ENCODE measurements at regions not wholly inside any gene's neighbourhood (a gene's known extent, or its start where the extent isn't known, plus 50 kb on each side); places are given as distances from the start of the nearest gene placed in this dataset.

GRCh38 chr10:43746906-43747305, 98.2 kb upstream of the ZNF32 start:
- H3K27me3 ChIP-seq: no peaks in the 10 kb centered on the region
- TF ChIP-seq CTCF (IDR thresholded peaks at IDR 0.05; ENCODE audit: low read depth, low read length): no peak

GRCh38 chr10:43739161-43739560, 90.5 kb upstream of the ZNF32 start:
- no peaks in the 10 kb centered on the region for H3K4me1 ChIP-seq
- no peaks in the 10 kb centered on the region for H3K36me3 ChIP-seq
- TF ChIP-seq CTCF (IDR thresholded peaks at IDR 0.05; ENCODE audit: low read depth, low read length): no peak
- H3K4me3 ChIP-seq (ENCODE audit: low read depth, low read length): no peak overlapping the region
- H3K27me3 ChIP-seq: no peaks in the 10 kb centered on the region
- no peak for DNase-seq
- H3K9me3 ChIP-seq: no peaks in the 10 kb centered on the region

More at GRCh38 chr10:43746906-43747305, 98.2 kb upstream of the ZNF32 start:
- Histone ChIP-seq H3K36me3 (no peaks in the 10 kb centered on the region), H3K9me3 (no peaks in the 10 kb centered on the region), H3K4me3 (ENCODE audit: low read depth, low read length) (no peak overlapping the region), H3K4me1 (no peaks in the 10 kb centered on the region)
- DNase-seq: no peak

GRCh38 chr10:43737003-43737402, 88.3 kb upstream of the ZNF32 start:
- Histone ChIP-seq H3K4me3 (ENCODE audit: low read depth, low read length) (no peak overlapping the region), H3K36me3 (no peaks in the 10 kb centered on the region), H3K27me3 (no peaks in the 10 kb centered on the region), H3K9me3 (no peaks in the 10 kb centered on the region), H3K4me1 (no peaks in the 10 kb centered on the region)
- peak; percentile 27 for DNase-seq
- no peak for TF ChIP-seq CTCF (IDR thresholded peaks at IDR 0.05; ENCODE audit: low read depth, low read length)

GRCh38 chr10:43735907-43736306, 87.2 kb upstream of the ZNF32 start:
- H3K36me3 ChIP-seq: no peaks in the 10 kb centered on the region
- no peaks in the 10 kb centered on the region for H3K27me3 ChIP-seq
- no peak overlapping the region for H3K4me3 ChIP-seq (ENCODE audit: low read depth, low read length)
- no peaks in the 10 kb centered on the region for H3K9me3 ChIP-seq
- no peak for TF ChIP-seq CTCF (IDR thresholded peaks at IDR 0.05; ENCODE audit: low read depth, low read length)
- DNase-seq: no peak
- no peaks in the 10 kb centered on the region for H3K4me1 ChIP-seq

GRCh38 chr10:43734716-43735115, 86.0 kb upstream of the ZNF32 start:
- no peaks in the 10 kb centered on the region for H3K4me1 ChIP-seq
- no peaks in the 10 kb centered on the region for H3K9me3 ChIP-seq
- TF ChIP-seq CTCF (IDR thresholded peaks at IDR 0.05; ENCODE audit: low read depth, low read length): no peak
- H3K4me3 ChIP-seq (ENCODE audit: low read depth, low read length): no peak overlapping the region
- no peaks in the 10 kb centered on the region for H3K27me3 ChIP-seq
- DNase-seq: no peak
- H3K36me3 ChIP-seq: no peaks in the 10 kb centered on the region

- no peak for TF ChIP-seq CTCF (IDR thresholded peaks at IDR 0.05; ENCODE audit: low read depth, low read length)
- no peaks in the 10 kb centered on the region for H3K27me3 ChIP-seq
Observed at GRCh38 chr10:43731486-43731885, 82.8 kb upstream of the ZNF32 start.

More at GRCh38 chr10:43731486-43731885, 82.8 kb upstream of the ZNF32 start:
- no peak for DNase-seq
- Histone ChIP-seq H3K4me3 (ENCODE audit: low read depth, low read length) (no peak overlapping the region), H3K4me1 (no peaks in the 10 kb centered on the region), H3K9me3 (no peaks in the 10 kb centered on the region), H3K36me3 (no peaks in the 10 kb centered on the region)
